ENCODE measurements at regions not wholly inside any gene's neighbourhood (a gene's known extent, or its start where the extent isn't known, plus 50 kb on each side); places are given as distances from the start of the nearest gene placed in this dataset.

DNA sequence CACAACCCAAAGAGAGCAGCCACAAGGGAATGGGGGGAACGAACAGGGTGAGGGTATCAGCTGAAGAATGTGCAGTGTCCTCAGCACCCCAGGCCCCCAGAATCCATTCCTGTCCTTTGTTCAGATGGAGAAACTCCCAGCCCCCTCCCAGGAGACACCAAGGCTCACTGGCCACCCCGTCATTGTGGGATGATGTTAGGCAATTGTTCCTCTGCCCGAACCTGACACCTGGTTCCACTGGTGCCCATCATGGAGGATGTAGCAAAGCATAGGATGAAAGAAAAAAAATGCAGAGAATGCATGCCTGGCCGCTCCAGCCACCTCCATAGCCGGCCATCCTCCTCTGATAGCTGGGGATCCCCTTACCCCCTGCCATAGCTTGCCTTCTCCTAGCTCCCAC lies 197.3 kb upstream of the TWIST2 start:
- peaks cover 9% of the 10 kb centered on the region for H3K27me3 Mint-ChIP-seq
- H3K4me1 ChIP-seq (ENCODE audit: control insufficient read depth in 2 of 2, insufficient read depth in 2 of 2, low read length in 2 of 2), result no peaks in the 10 kb centered on the region
- ChIA-PET POLR2A (no interaction called here), CTCF (no interaction called here)
- peaks cover 0 to 13% (median 0%) of the 10 kb centered on the region in 3 donors for H3K9me3 ChIP-seq (ENCODE audit: control extremely low read depth in 1 of 3, control insufficient read depth in 2 of 3, insufficient read depth in 1 of 3, low read length in 2 of 3)
- no peak overlapping the region for H3K27ac Mint-ChIP-seq
- no peaks in the 10 kb centered on the region for H3K79me2 ChIP-seq (ENCODE audit: control insufficient read depth, insufficient read depth, low read length)
- H3K9ac ChIP-seq (ENCODE audit: low read length), result no peak overlapping the region
- H3K27me3 ChIP-seq (replicated peaks in 1 of 4; ENCODE audit: control extremely low read depth in 1 of 4, control insufficient read depth in 3 of 4, insufficient read depth in 4 of 4, low read length in 3 of 4), result no peaks in the 10 kb centered on the region
- H2AFZ ChIP-seq (ENCODE audit: insufficient read depth, low read depth, low read length, poor library complexity, severe bottlenecking), result no peak overlapping the region
- intact Hi-C loops (cut with micrococcal nuclease), result no loop called here
- no peak overlapping the region for H3K27ac ChIP-seq (ENCODE audit: low read length in 2 of 2)
- 82% methylated on average over 5 of the region's 5 CpGs for whole genome bisulfite sequencing (ENCODE audit: insufficient coverage)
- no peak for ATAC-seq (ENCODE audit: low read depth)
- no peak for TF ChIP-seq EZH2 (IDR thresholded peaks at IDR 0.05; ENCODE audit: borderline replicate concordance, insufficient read depth, low read depth, low read length, poor library complexity, severe bottlenecking)
- TF ChIP-seq, protein P1, sequence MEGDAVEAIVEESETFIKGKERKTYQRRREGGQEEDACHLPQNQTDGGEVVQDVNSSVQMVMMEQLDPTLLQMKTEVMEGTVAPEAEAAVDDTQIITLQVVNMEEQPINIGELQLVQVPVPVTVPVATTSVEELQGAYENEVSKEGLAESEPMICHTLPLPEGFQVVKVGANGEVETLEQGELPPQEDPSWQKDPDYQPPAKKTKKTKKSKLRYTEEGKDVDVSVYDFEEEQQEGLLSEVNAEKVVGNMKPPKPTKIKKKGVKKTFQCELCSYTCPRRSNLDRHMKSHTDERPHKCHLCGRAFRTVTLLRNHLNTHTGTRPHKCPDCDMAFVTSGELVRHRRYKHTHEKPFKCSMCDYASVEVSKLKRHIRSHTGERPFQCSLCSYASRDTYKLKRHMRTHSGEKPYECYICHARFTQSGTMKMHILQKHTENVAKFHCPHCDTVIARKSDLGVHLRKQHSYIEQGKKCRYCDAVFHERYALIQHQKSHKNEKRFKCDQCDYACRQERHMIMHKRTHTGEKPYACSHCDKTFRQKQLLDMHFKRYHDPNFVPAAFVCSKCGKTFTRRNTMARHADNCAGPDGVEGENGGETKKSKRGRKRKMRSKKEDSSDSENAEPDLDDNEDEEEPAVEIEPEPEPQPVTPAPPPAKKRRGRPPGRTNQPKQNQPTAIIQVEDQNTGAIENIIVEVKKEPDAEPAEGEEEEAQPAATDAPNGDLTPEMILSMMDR (IDR thresholded peaks at IDR 0.05), result no peak
- H4K20me1 ChIP-seq (ENCODE audit: control insufficient read depth, insufficient read depth, low read length, poor library complexity, severe bottlenecking), result no peaks in the 10 kb centered on the region
- H3K4me3 ChIP-seq (ENCODE audit: control extremely low read depth in 1 of 5, extremely low read depth in 1 of 5, insufficient read depth in 1 of 5, low read depth in 2 of 5, low read length in 4 of 5), result no peak overlapping the region
- no peak overlapping the region for H3K4me2 ChIP-seq (replicated peaks; ENCODE audit: low read depth, low read length, poor library complexity, severe bottlenecking)
- DNase-seq, result no peak
- no peaks in the 10 kb centered on the region for H3K9me3 Mint-ChIP-seq (ENCODE audit: insufficient read depth)
- H3K36me3 ChIP-seq (replicated peaks in 1 of 2; ENCODE audit: control extremely low read depth in 1 of 2, control insufficient read depth in 1 of 2, extremely low read depth in 1 of 2, insufficient read depth in 2 of 2, low read length in 1 of 2), result no peaks in the 10 kb centered on the region
- no peak overlapping the region for H3K4me3 Mint-ChIP-seq
- H3K4me1 Mint-ChIP-seq, result no peaks in the 10 kb centered on the region

DNA sequence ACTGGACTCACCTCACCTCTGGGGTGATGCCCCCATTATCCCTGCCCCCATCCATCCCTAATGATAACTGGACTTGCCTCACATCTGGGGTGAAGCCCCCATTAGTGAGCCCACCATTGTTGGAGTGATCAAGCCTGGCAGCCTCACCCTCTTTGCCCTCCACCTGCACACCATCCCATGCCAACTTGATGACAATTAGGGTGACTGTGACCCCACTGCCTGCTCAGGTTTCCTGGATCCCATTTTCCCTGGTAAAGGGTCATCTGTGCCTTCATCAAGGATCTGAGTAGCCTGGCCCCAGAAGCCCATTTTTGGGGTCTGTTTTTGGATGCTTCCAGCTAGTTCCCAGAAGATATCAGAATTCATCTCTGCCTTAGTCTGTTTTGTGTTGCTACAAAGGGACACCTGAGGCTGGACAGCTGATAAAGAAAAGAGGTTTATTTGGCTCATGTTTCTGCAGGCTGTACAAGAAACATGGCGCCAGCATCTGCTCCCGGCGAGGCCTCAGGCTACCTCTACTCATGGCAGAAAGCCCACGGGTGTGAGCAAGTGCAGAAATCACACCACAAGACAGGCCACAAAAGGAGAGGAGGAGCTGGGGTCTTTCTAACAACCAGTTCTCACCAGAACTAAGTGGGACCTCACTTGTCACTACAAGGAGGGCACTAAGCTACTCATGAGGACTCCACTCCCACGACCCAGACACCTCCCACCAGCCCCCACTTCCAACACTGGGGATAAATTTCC lies 196.4 kb upstream of the TWIST2 start:
- H3K4me1 ChIP-seq (ENCODE audit: control insufficient read depth in 2 of 2, insufficient read depth in 2 of 2, low read length in 2 of 2), result no peaks in the 10 kb centered on the region
- Mint-ChIP-seq H3K4me3 (no peak overlapping the region), H3K27me3 (peaks cover 13% of the 10 kb centered on the region), H3K4me1 (no peaks in the 10 kb centered on the region), H3K9me3 (ENCODE audit: insufficient read depth) (no peaks in the 10 kb centered on the region), H3K27ac (no peak overlapping the region)
- no peak overlapping the region for H2AFZ ChIP-seq (ENCODE audit: insufficient read depth, low read depth, low read length, poor library complexity, severe bottlenecking)
- no peak overlapping the region for H3K27ac ChIP-seq (ENCODE audit: low read length in 2 of 2)
- no peak overlapping the region for H3K4me3 ChIP-seq (ENCODE audit: control extremely low read depth in 1 of 5, extremely low read depth in 1 of 5, insufficient read depth in 1 of 5, low read depth in 2 of 5, low read length in 4 of 5)
- H3K4me2 ChIP-seq (replicated peaks; ENCODE audit: low read depth, low read length, poor library complexity, severe bottlenecking), result no peak overlapping the region
- CTCF ChIA-PET, result no interaction called here
- H3K27me3 ChIP-seq (replicated peaks in 1 of 4; ENCODE audit: control extremely low read depth in 1 of 4, control insufficient read depth in 3 of 4, insufficient read depth in 4 of 4, low read length in 3 of 4), result no peaks in the 10 kb centered on the region
- intact Hi-C loops (cut with micrococcal nuclease), result no loop called here
- H3K9ac ChIP-seq (ENCODE audit: low read length), result no peak overlapping the region
- H3K9me3 ChIP-seq (ENCODE audit: control extremely low read depth in 1 of 3, control insufficient read depth in 2 of 3, insufficient read depth in 1 of 3, low read length in 2 of 3), result peaks cover 0 to 13% (median 0%) of the 10 kb centered on the region in 3 donors
- no peaks in the 10 kb centered on the region for H3K36me3 ChIP-seq (replicated peaks in 1 of 2; ENCODE audit: control extremely low read depth in 1 of 2, control insufficient read depth in 1 of 2, extremely low read depth in 1 of 2, insufficient read depth in 2 of 2, low read length in 1 of 2)
- ATAC-seq (ENCODE audit: low read depth), result no peak
- H4K20me1 ChIP-seq (ENCODE audit: control insufficient read depth, insufficient read depth, low read length, poor library complexity, severe bottlenecking), result no peaks in the 10 kb centered on the region
- WGBS (ENCODE audit: insufficient coverage), result 82% methylated on average over 5 of the region's 5 CpGs
- TF ChIP-seq EZH2 (IDR thresholded peaks at IDR 0.05; ENCODE audit: borderline replicate concordance, insufficient read depth, low read depth, low read length, poor library complexity, severe bottlenecking), result no peak
- TF ChIP-seq, protein P1 (IDR thresholded peaks at IDR 0.05), result no peak
- H3K79me2 ChIP-seq (ENCODE audit: control insufficient read depth, insufficient read depth, low read length), result no peaks in the 10 kb centered on the region
- POLR2A ChIA-PET, result no interaction called here
- DNase-seq, result no peak

Data from B cell (primary cell).